ENCODE measurements at regions not wholly inside any gene's neighbourhood (a gene's known extent, or its start where the extent isn't known, plus 50 kb on each side); places are given as distances from the start of the nearest gene placed in this dataset.

DNA sequence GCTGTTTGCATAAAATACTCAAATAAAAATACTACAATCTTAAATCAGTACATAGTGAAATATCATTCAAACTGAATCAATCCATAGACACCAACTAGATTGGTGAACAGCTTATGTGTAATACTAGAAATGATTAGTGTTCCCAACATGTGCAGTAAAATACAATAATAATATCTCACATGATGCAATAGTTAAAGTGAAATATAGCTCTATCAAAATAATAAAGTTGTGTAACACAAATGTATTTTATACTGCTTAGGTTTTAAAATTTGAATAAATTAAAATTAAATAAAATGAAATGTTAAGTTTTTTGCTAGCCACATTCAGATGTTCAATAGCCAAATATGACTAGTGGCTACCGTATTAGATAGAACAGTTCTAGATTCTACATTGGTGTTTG lies 714.1 kb downstream of the ZNF385D start:
- Histone ChIP-seq H3K27me3 (no peaks in the 10 kb centered on the region), H3K27ac (no peak overlapping the region), H3K36me3 (no peaks in the 10 kb centered on the region), H3K4me1 (no peaks in the 10 kb centered on the region), H3K9me3 (no peaks in the 10 kb centered on the region), H3K4me3 (no peak overlapping the region)
- DNase-seq, result no peak
- intact Hi-C loops (cut with DNase I; ENCODE audit: low total_unique reads), result no loop called here
- TF ChIP-seq, protein P1, sequence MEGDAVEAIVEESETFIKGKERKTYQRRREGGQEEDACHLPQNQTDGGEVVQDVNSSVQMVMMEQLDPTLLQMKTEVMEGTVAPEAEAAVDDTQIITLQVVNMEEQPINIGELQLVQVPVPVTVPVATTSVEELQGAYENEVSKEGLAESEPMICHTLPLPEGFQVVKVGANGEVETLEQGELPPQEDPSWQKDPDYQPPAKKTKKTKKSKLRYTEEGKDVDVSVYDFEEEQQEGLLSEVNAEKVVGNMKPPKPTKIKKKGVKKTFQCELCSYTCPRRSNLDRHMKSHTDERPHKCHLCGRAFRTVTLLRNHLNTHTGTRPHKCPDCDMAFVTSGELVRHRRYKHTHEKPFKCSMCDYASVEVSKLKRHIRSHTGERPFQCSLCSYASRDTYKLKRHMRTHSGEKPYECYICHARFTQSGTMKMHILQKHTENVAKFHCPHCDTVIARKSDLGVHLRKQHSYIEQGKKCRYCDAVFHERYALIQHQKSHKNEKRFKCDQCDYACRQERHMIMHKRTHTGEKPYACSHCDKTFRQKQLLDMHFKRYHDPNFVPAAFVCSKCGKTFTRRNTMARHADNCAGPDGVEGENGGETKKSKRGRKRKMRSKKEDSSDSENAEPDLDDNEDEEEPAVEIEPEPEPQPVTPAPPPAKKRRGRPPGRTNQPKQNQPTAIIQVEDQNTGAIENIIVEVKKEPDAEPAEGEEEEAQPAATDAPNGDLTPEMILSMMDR (IDR thresholded peaks at IDR 0.05), result no peak

DNA sequence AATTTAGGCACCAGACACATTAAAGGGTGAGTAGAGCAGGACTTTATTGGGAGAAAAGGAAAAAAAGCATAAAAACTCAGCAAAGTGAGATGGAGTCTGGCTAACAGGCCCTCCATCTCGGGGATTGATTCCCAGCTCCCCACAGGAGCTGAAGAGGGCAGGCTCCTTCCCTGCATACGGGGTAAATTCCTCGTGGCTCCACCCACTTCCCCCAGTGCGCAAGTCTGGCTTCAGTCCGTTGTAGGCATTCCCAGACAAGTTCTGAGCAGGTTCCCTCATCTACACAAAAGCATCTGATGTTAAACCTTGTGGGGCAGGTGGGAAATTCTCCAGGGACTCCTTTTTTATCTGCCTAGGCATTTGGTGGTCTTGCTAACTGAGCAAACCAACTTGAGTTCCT lies 722.6 kb downstream of the ZNF385D start:
- no peaks in the 10 kb centered on the region for H3K36me3 ChIP-seq
- no peaks in the 10 kb centered on the region for H3K4me1 ChIP-seq
- intact Hi-C loops (cut with DNase I; ENCODE audit: low total_unique reads), result no loop called here
- TF ChIP-seq, protein P1 (IDR thresholded peaks at IDR 0.05), result no peak
- H3K27ac ChIP-seq, result no peak overlapping the region
- DNase-seq, result no peak
- no peaks in the 10 kb centered on the region for H3K9me3 ChIP-seq
- no peak overlapping the region for H3K4me3 ChIP-seq
- H3K27me3 ChIP-seq, result no peaks in the 10 kb centered on the region

DNA sequence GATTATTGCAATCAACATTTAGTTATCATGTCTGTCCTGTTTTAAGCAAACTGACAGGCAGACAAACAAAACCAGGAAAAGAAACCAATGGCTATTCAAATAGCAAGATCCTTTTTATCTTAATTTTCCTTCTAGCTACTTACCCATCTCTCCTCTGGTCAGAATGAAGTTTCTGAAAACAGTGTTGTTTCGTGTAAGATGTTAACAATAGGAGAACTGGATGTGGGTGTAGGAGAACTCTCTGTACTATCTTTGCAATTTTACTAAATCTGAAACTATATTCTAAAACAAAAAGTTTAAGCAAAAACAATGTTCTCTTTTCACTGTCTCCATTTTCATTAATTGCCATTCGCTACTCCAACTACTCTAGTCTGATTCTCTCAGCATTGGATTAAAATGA lies 726.4 kb downstream of the ZNF385D start:
- Histone ChIP-seq H3K27me3 (no peaks in the 10 kb centered on the region), H3K36me3 (no peaks in the 10 kb centered on the region), H3K4me3 (no peak overlapping the region), H3K4me1 (no peaks in the 10 kb centered on the region), H3K27ac (no peak overlapping the region), H3K9me3 (no peaks in the 10 kb centered on the region)
- intact Hi-C loops (cut with DNase I; ENCODE audit: low total_unique reads), result no loop called here
- no peak for DNase-seq
- TF ChIP-seq, protein P1 (IDR thresholded peaks at IDR 0.05), result no peak

DNA sequence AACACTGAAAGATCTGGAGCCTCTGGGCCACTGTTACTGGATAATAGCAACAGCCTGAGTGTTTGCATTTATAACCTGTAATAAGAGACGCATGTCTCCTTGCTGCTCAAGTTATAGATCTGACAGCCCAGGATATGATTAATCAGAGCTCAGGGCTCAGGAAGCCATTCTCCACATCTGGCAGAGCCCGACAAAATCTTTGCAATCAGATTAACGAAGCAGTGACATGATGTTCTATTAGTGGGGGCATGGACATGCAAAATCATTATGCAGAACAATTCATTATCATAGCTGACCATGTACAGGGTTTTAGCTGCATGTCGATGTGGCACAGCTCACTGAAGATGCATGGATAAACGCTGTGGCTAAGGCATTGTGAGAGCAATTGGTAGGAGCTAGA lies 730.3 kb downstream of the ZNF385D start:
- no peaks in the 10 kb centered on the region for H3K9me3 ChIP-seq
- TF ChIP-seq, protein P1 (IDR thresholded peaks at IDR 0.05), result no peak
- H3K27ac ChIP-seq, result no peak overlapping the region
- no peak for DNase-seq
- no peaks in the 10 kb centered on the region for H3K27me3 ChIP-seq
- intact Hi-C loops (cut with DNase I; ENCODE audit: low total_unique reads), result no loop called here
- H3K4me3 ChIP-seq, result no peak overlapping the region
- H3K36me3 ChIP-seq, result no peaks in the 10 kb centered on the region
- no peaks in the 10 kb centered on the region for H3K4me1 ChIP-seq

DNA sequence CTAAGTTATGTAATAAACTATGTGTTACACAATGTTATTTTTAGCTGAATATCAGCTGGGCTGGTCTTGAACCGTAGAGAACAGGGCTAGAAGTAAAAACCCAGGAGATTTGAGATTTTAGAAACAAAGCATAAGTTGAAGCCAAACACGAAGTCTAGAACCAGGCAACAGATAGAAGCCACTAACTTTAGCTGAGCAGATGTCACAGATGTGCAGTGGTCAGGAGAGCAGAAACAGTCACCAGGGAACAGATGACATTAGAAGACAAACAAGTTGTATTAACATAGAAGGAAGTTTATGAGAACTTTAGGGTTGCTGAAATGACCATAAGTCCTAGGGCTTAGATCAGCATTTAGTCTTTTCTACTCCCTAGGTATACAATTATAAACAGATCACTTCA lies 731.0 kb downstream of the ZNF385D start:
- TF ChIP-seq, protein P1 (IDR thresholded peaks at IDR 0.05), result no peak
- intact Hi-C loops (cut with DNase I; ENCODE audit: low total_unique reads), result no loop called here
- H3K4me3 ChIP-seq, result no peak overlapping the region
- no peaks in the 10 kb centered on the region for H3K36me3 ChIP-seq
- H3K4me1 ChIP-seq, result no peaks in the 10 kb centered on the region
- no peaks in the 10 kb centered on the region for H3K27me3 ChIP-seq
- H3K27ac ChIP-seq, result no peak overlapping the region
- H3K9me3 ChIP-seq, result no peaks in the 10 kb centered on the region
- no peak for DNase-seq

DNA sequence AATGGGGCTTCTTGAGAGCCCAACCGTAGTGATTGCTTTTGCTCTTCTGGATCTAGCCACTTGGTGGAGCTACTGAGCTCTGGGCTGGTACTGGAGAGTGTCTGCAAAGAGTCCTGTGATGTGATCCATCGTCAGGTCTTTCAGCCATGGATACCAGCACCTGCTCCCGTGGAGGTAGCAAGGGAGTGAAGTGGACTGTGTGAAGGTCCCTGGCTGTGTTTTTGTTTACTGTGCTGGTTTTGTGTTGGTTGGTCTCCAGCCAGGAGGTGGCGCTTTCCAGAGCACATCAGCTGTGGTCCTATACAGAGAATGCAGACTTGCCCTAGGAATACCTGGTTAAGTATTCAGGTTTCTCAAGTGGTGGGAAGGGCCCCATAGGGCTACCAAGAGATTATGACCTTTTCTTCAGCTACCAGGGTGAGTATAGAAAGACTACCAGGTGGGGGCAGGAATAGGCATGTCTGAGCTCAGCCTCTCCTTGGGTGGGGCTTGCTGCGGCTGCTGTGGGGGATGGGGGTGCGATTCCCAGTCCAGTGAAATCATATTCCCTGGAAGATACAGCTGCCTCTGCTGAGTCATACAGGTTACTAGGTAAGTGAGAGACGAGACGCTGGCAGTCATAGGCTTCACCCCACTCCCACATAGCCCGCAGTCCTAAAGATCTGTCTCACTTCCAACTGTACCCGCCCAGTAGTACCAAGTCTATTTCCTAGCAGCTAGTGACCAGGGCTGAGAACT lies 733.7 kb downstream of the ZNF385D start:
- DNase-seq, result no peak
- no peak overlapping the region for H3K27ac ChIP-seq
- no peaks in the 10 kb centered on the region for H3K36me3 ChIP-seq
- no peaks in the 10 kb centered on the region for H3K4me1 ChIP-seq
- intact Hi-C loops (cut with DNase I; ENCODE audit: low total_unique reads), result no loop called here
- TF ChIP-seq, protein P1 (IDR thresholded peaks at IDR 0.05), result no peak
- no peaks in the 10 kb centered on the region for H3K9me3 ChIP-seq
- no peaks in the 10 kb centered on the region for H3K27me3 ChIP-seq
- H3K4me3 ChIP-seq, result no peak overlapping the region

Data from tibial artery (tissue), 4 donors.